SJCRH30 (cell line): ENCODE measurements at regions not wholly inside any gene's neighbourhood (a gene's known extent, or its start where the extent isn't known, plus 50 kb on each side); places are given as distances from the start of the nearest gene placed in this dataset.

Experiments
- DNase-seq, 2 experiments: peaks; one replicate each; pipeline ENCODE4 v3.0.0-alpha.2; 2015 to 2020
- H3K27ac ChIP-seq: fragments of 250-450 bp; sonication (Bioruptor Pico); 2 replicates; pipeline ENCODE4 v1.5.1; 2020; ENCODE audit warnings: mild to moderate bottlenecking, moderate library complexity
- H3K27me3 ChIP-seq: fragments of 250-450 bp; sonication (Bioruptor Pico); 2 replicates; pipeline ENCODE4 v1.5.1; 2020; ENCODE audit warnings: mild to moderate bottlenecking, moderate library complexity
- H3K36me3 ChIP-seq: fragments of 250-450 bp; sonication (Bioruptor Pico); 2 replicates; pipeline ENCODE4 v1.5.1; 2020; ENCODE audit warnings: mild to moderate bottlenecking, moderate library complexity
- H3K4me1 ChIP-seq: fragments of 250-450 bp; sonication (Bioruptor Pico); 2 replicates; pipeline ENCODE4 v1.5.1; 2020; ENCODE audit warnings: mild to moderate bottlenecking, moderate library complexity
- H3K4me3 ChIP-seq: fragments of 250-450 bp; sonication (Bioruptor Pico); 2 replicates; pipeline ENCODE4 v1.5.1; 2020; ENCODE audit warnings: mild to moderate bottlenecking, moderate library complexity
- H3K9me3 ChIP-seq: fragments of 250-450 bp; sonication (Bioruptor Pico); replicated peaks from 2 replicates; pipeline ENCODE4 v1.5.1; 2020; ENCODE audit warnings: mild to moderate bottlenecking, moderate library complexity

GRCh38 chr18:1595195-1595594 lies 690.5 kb downstream of the ADCYAP1 start:
- H3K4me1 ChIP-seq = no peaks in the 10 kb centered on the region

GRCh38 chr18:1599196-1599595 lies 694.5 kb downstream of the ADCYAP1 start:
- H3K9me3 ChIP-seq = no peaks in the 10 kb centered on the region
- no peak overlapping the region for H3K27ac ChIP-seq
- no peak overlapping the region for H3K4me3 ChIP-seq

More at GRCh38 chr18:1595195-1595594, 690.5 kb downstream of the ADCYAP1 start:
- no peaks in the 10 kb centered on the region for H3K36me3 ChIP-seq
- no peaks in the 10 kb centered on the region for H3K9me3 ChIP-seq
- H3K27me3 ChIP-seq = no peaks in the 10 kb centered on the region
- no peak for DNase-seq
- H3K4me3 ChIP-seq = no peak overlapping the region
- no peak overlapping the region for H3K27ac ChIP-seq

GRCh38 chr18:1604751-1605150 lies 700.1 kb downstream of the ADCYAP1 start:
- Histone ChIP-seq H3K27me3 (no peaks in the 10 kb centered on the region), H3K4me1 (peaks cover 7% of the 10 kb centered on the region; the same call in 1 of the 2 replicates), H3K27ac (no peak overlapping the region), H3K9me3 (no peaks in the 10 kb centered on the region), H3K36me3 (no peaks in the 10 kb centered on the region), H3K4me3 (no peak overlapping the region)
- DNase-seq = peak; percentile 75 to 90

More at GRCh38 chr18:1599196-1599595, 694.5 kb downstream of the ADCYAP1 start:
- no peak for DNase-seq
- H3K27me3 ChIP-seq = no peaks in the 10 kb centered on the region
- no peaks in the 10 kb centered on the region; the same call in 1 of the 2 replicates for H3K4me1 ChIP-seq
- H3K36me3 ChIP-seq = no peaks in the 10 kb centered on the region

GRCh38 chr18:1618364-1618763 lies 713.7 kb downstream of the ADCYAP1 start:
- no peaks in the 10 kb centered on the region for H3K4me1 ChIP-seq
- no peaks in the 10 kb centered on the region for H3K36me3 ChIP-seq
- no peaks in the 10 kb centered on the region for H3K9me3 ChIP-seq
- no peaks in the 10 kb centered on the region for H3K27me3 ChIP-seq
- no peak overlapping the region for H3K4me3 ChIP-seq
- no peak for DNase-seq
- H3K27ac ChIP-seq = no peak overlapping the region

- Histone ChIP-seq H3K9me3 (no peaks in the 10 kb centered on the region), H3K4me1 (no peaks in the 10 kb centered on the region), H3K36me3 (no peaks in the 10 kb centered on the region), H3K4me3 (no peak overlapping the region), H3K27me3 (no peaks in the 10 kb centered on the region), H3K27ac (no peak overlapping the region)
- no peak for DNase-seq
Measured at GRCh38 chr18:1619507-1619906, 714.8 kb downstream of the ADCYAP1 start.

- Histone ChIP-seq H3K27ac (no peak overlapping the region), H3K27me3 (no peaks in the 10 kb centered on the region), H3K36me3 (no peaks in the 10 kb centered on the region), H3K9me3 (no peaks in the 10 kb centered on the region), H3K4me3 (no peak overlapping the region), H3K4me1 (no peaks in the 10 kb centered on the region)
- DNase-seq = no peak
Measured at GRCh38 chr18:1624612-1625011, 719.9 kb downstream of the ADCYAP1 start.

- H3K4me3 ChIP-seq = no peak overlapping the region
- DNase-seq = no peak
Measured at GRCh38 chr18:1627494-1627893, 722.8 kb downstream of the ADCYAP1 start.

GRCh38 chr18:1648712-1649111 lies 744.0 kb downstream of the ADCYAP1 start:
- Histone ChIP-seq H3K27me3 (no peaks in the 10 kb centered on the region), H3K36me3 (no peaks in the 10 kb centered on the region), H3K4me1 (no peaks in the 10 kb centered on the region), H3K4me3 (no peak overlapping the region), H3K9me3 (no peaks in the 10 kb centered on the region), H3K27ac (no peak overlapping the region)
- DNase-seq = no peak

More at GRCh38 chr18:1627494-1627893, 722.8 kb downstream of the ADCYAP1 start:
- Histone ChIP-seq H3K4me1 (no peaks in the 10 kb centered on the region), H3K9me3 (no peaks in the 10 kb centered on the region), H3K27me3 (no peaks in the 10 kb centered on the region), H3K36me3 (no peaks in the 10 kb centered on the region), H3K27ac (no peak overlapping the region)

- H3K4me3 ChIP-seq = no peak overlapping the region
- H3K4me1 ChIP-seq = no peaks in the 10 kb centered on the region
- no peaks in the 10 kb centered on the region for H3K27me3 ChIP-seq
Measured at GRCh38 chr18:1652018-1652417, 747.3 kb downstream of the ADCYAP1 start.

GRCh38 chr18:1653873-1654272 lies 749.2 kb downstream of the ADCYAP1 start:
- H3K27me3 ChIP-seq = no peaks in the 10 kb centered on the region
- DNase-seq = no peak

More at GRCh38 chr18:1652018-1652417, 747.3 kb downstream of the ADCYAP1 start:
- DNase-seq = no peak
- Histone ChIP-seq H3K9me3 (no peaks in the 10 kb centered on the region), H3K27ac (no peak overlapping the region), H3K36me3 (no peaks in the 10 kb centered on the region)

GRCh38 chr18:1657876-1658275 lies 753.2 kb downstream of the ADCYAP1 start:
- Histone ChIP-seq H3K27ac (no peak overlapping the region), H3K4me1 (no peaks in the 10 kb centered on the region), H3K27me3 (no peaks in the 10 kb centered on the region), H3K4me3 (no peak overlapping the region), H3K9me3 (no peaks in the 10 kb centered on the region), H3K36me3 (no peaks in the 10 kb centered on the region)
- DNase-seq = no peak

More at GRCh38 chr18:1653873-1654272, 749.2 kb downstream of the ADCYAP1 start:
- H3K36me3 ChIP-seq = no peaks in the 10 kb centered on the region
- no peaks in the 10 kb centered on the region for H3K9me3 ChIP-seq
- no peak overlapping the region for H3K27ac ChIP-seq
- no peaks in the 10 kb centered on the region for H3K4me1 ChIP-seq
- H3K4me3 ChIP-seq = no peak overlapping the region

GRCh38 chr18:1658908-1659566 lies 754.4 kb downstream of the ADCYAP1 start:
- Histone ChIP-seq H3K4me1 (no peaks in the 10 kb centered on the region), H3K27ac (no peak overlapping the region), H3K27me3 (no peaks in the 10 kb centered on the region), H3K36me3 (no peaks in the 10 kb centered on the region), H3K9me3 (no peaks in the 10 kb centered on the region), H3K4me3 (no peak overlapping the region)
- DNase-seq = no peak

- no peaks in the 10 kb centered on the region for H3K36me3 ChIP-seq
- no peaks in the 10 kb centered on the region for H3K4me1 ChIP-seq
- no peak overlapping the region for H3K27ac ChIP-seq
- no peaks in the 10 kb centered on the region for H3K9me3 ChIP-seq
- peak; percentile 74 to 82 for DNase-seq
- no peak overlapping the region for H3K4me3 ChIP-seq
- no peaks in the 10 kb centered on the region for H3K27me3 ChIP-seq
Measured at GRCh38 chr18:1663879-1664705, 759.4 kb downstream of the ADCYAP1 start.

GRCh38 chr18:1665079-1665478 lies 760.4 kb downstream of the ADCYAP1 start:
- H3K27ac ChIP-seq = no peak overlapping the region
- H3K4me1 ChIP-seq = no peaks in the 10 kb centered on the region
- H3K4me3 ChIP-seq = no peak overlapping the region
- H3K9me3 ChIP-seq = no peaks in the 10 kb centered on the region
- H3K36me3 ChIP-seq = no peaks in the 10 kb centered on the region
- DNase-seq = no peak
- no peaks in the 10 kb centered on the region for H3K27me3 ChIP-seq

- no peaks in the 10 kb centered on the region for H3K36me3 ChIP-seq
- no peak overlapping the region for H3K27ac ChIP-seq
Measured at GRCh38 chr18:1668279-1668678, 763.6 kb downstream of the ADCYAP1 start.

More at GRCh38 chr18:1668279-1668678, 763.6 kb downstream of the ADCYAP1 start:
- Histone ChIP-seq H3K4me1 (no peaks in the 10 kb centered on the region), H3K4me3 (no peak overlapping the region), H3K9me3 (no peaks in the 10 kb centered on the region), H3K27me3 (no peaks in the 10 kb centered on the region)
- no peak for DNase-seq
